ENCODE measurements at regions not wholly inside any gene's neighbourhood (a gene's known extent, or its start where the extent isn't known, plus 50 kb on each side); places are given as distances from the start of the nearest gene placed in this dataset.

GRCh38 chr5:152269533-152269932 lies 135.5 kb downstream of the NMUR2 start:
- no peak for DNase-seq

DNA sequence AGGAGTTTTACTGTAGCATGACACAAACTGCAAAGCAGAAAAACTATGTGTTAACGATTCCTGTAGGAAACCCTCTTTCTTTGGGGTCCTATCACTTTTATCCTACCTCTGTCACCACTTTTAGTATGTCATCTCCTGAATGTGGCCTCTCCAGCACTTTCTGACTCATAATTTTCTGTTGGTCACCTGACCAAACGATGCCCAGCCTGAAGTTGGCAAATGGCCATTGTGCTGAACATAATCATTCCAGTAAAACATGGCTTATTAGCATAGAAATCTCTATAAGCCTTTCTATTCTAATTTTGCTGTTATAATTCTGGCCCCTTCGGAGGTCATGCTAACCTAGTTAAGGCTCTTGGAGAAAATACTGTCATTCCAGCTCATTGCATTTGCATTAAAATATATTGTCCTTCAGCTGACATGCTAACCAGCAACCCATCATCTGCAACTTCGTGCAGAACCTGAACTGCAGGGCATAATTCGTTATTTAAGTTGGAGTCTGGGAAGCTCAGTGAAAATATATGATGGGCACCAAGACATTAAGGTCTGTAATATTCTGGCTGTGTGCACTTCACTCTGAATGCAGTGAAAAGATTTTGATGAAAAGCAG lies 140.3 kb downstream of the NMUR2 start:
- no peak for DNase-seq

GRCh38 chr5:152262667-152263066 lies 142.4 kb downstream of the NMUR2 start:
- DNase-seq = no peak

DNA sequence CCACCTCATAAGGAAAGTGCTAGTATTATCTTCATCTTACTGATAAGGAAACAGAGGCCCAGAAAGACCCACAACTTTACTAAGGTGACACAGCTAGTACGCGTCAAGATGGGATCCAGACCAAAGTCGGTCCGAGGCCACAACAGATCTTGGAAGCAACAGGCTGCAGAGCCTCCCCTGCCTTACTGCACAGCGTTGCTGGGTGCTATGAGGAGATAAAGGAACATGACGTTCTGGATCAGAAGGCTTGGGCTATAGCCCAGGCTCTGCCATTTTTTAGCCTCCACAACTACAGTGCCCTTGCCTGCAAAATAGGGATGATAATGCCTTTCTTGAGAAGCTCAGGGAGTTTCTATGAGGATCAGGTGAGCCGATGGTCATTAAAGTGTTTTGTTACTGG lies 144.1 kb downstream of the NMUR2 start:
- DNase-seq = no peak

GRCh38 chr5:152259702-152260101 lies 145.4 kb downstream of the NMUR2 start:
- DNase-seq = no peak

- DNase-seq = no peak
Measured at GRCh38 chr5:152256580-152256979, 148.5 kb downstream of the NMUR2 start.

DNA sequence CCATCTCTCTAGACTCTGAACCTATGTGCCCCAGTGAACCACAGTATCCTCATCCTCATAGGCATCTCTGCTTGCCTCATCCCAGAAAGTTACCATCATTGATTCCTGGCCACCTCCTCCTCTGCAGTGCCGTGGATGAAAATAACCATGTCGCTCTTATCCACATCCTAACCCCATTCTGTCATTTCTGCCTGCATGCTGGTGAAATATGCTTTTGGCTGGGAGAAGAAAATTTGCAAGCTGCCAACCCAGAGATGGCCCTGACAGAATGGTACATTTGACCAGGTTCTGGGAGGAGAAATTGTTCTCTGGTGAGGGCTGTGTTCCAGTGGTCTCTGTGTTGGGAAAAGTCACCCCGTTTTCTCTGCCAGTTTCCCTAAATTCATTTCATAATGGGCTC lies 149.7 kb downstream of the NMUR2 start:
- DNase-seq = no peak

DNA sequence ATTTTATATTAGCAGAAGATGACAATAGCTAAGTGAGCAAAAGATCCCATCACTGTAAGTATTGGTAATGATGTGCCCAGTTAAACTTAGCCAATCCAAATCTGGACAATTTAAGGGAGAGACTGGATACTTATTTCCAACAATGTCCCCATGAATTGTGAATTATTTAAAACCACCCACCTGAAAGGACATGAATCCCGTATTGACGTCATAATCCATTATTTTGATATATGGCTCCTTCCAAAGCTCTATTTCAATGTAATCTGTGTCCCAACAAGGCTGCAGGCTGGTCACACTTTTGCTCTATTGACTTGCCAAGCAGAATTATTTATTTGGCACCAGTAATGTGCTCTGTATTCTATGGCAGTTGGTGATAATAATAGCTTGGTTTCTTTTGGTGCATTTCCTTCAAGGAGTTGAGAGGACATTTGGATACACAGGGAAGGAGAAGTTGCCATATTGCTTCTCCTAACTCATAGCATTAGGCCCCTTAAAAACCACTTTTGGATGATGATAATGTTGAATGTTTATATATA lies 157.2 kb downstream of the NMUR2 start:
- no peak for DNase-seq

DNA sequence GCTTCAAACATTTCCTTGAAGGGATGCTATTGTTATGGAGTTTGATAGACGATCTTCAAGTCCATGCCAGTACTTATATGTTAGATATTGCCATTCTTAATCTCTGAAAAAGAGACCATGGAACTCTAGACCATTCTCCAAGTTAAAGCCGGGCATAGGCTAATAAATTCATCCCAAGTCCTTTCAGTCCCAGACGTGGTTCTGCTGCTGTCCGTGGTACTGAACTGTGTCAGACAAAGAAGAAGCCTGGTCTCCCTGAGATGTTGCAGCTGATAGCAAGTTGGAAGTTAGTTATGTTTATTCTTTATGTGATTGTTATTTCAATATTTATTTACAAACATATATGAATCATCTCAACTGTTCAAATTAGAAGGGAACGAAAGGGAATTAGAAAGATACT lies 158.7 kb downstream of the NMUR2 start:
- DNase-seq = no peak

- no peak for DNase-seq
Measured at GRCh38 chr5:152237531-152237930, 167.5 kb downstream of the NMUR2 start.

- no peak for DNase-seq
Measured at GRCh38 chr5:152226191-152226590, 178.9 kb downstream of the NMUR2 start.

DNA sequence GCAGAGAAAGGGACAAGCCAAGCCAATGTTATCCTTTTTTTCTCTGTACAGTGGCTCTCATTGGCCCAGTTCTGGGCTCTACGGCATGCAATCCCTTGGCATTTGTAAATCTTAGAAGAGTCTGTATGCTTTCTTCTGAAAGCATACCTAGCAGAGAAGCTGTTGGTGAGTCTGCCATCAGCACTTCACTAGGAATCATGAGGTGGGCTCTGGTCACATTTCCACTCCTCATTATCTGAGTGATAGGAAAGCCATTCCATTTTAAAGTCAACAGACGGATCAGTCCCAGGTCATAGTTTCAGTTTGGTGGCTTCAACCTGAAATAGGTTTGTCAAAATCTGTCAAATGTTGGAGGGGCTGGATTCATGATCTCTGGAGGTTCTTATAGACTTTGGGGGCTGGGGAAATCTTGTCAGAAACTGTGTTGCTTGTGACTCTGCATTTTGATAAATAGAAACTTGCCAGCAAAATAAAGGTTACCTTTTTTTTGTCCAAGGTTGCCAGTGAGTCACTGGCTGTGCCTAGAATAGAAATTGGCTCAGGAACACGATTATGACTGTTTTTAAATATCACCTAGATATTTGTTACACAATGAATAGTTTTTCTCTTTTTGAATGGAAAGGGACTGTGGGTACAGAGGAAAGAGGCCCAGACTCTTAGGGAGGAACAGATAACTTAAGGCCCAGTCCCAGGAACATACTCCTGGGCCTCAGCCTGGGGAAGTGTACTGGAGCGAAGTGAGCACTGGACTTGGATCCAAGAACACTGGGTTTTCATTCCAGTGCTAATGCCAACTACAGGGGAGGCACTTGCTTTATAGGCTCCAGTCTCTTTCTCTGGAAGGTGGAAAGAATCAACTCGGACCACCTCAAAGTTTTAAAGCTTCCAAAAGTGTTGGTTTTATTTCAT lies 183.1 kb downstream of the NMUR2 start:
- DNase-seq = no peak

DNA sequence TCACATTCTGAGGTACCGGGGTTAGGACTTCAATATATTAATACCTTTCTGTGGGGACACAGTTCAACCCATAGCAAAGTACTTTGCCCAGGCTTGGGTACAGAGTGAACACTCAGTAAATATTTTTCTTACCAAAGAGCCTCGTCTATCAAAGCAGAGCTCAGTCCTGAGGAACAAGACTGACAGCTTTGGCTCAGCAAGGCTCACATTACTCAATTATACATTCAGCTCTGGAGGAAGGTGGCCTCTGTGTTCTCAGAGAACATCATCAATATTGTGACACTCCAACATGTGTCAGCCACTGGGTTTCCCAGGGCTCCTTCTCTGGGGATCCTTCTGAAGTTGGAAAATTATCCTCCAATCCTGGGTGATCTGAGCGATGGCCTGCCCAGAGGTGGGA lies 186.4 kb downstream of the NMUR2 start:
- no peak for DNase-seq

DNA sequence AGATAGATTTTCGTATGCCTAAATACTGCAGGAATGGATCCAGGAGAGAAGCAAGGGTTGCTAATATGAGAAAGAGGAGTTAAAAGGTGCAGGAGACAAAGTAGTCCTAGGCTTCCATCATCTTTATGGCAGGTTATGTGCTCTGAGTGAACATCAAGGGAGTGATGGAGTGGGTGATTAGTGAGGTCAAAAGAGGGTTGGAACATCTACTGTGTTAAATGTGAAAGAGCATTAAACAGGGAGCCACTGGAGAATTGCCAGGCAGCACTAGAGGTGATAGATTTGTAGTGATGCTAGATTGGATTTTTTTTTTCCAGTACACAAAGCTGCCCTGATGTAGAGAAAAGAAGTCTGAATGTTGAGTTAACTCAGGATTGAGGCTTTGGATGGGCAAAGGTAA lies 199.3 kb downstream of the NMUR2 start:
- DNase-seq = no peak

GRCh38 chr5:152202321-152202720 lies 202.8 kb downstream of the NMUR2 start:
- no peak for DNase-seq

GRCh38 chr5:152193391-152194107 lies 211.5 kb downstream of the NMUR2 start:
- no peak for DNase-seq

- no peak for DNase-seq
Measured at GRCh38 chr5:152188251-152188650, 216.8 kb downstream of the NMUR2 start.

- no peak for DNase-seq
Measured at GRCh38 chr5:152187668-152188067, 217.4 kb downstream of the NMUR2 start.

GRCh38 chr5:152185547-152186245 lies 219.4 kb downstream of the NMUR2 start:
- no peak for DNase-seq

DNA sequence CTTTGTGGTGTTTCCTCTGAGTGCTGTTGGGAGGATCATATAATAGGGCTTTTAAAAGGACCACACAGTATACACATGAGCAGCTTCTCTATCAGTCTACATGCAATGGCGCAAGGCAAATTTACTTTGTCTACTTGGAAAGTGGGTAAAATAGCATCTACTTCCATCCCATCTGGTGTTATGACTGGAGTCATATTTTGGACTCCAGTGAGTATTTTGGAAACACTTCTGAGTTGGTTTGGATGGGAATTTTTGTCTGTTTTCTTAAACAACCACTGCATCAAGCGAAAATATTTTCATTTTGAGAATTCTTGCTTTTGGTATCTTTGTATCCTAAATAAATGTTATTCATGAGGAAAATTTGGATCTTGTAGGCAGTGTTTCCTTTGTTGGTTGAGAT lies 220.8 kb downstream of the NMUR2 start:
- DNase-seq = no peak

- DNase-seq = no peak
Measured at GRCh38 chr5:152181461-152181860, 223.6 kb downstream of the NMUR2 start.

- no peak for DNase-seq
Measured at GRCh38 chr5:152178350-152178699, 226.8 kb downstream of the NMUR2 start.
